ENCODE measurements at regions not wholly inside any gene's neighbourhood (a gene's known extent, or its start where the extent isn't known, plus 50 kb on each side); places are given as distances from the start of the nearest gene placed in this dataset.
"Not testable (repeated sequence)": the region's sequence is repeated elsewhere in the genome, so short reads cannot be mapped to it uniquely, and the experiment has no call there.

DNA sequence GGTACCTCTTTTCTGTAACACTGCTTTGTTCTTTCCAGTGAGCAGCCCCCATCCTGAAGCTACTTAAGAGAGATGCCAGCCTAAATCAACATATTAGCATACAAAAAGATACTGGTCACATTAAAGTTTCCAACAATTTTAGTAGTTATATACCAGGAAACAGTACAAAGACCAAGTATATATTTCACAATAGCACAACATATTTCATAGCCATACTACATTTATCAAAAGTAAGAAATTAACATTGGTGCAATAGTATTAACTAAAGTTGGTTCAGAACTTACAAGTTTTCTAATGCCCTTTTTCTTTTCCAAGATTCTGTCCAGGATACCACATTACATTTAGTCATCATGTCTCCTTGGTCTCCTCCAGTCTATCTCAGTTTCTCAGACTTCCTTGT lies 641.0 kb upstream of the GJE1 start:
- DNase-seq: no peak

DNA sequence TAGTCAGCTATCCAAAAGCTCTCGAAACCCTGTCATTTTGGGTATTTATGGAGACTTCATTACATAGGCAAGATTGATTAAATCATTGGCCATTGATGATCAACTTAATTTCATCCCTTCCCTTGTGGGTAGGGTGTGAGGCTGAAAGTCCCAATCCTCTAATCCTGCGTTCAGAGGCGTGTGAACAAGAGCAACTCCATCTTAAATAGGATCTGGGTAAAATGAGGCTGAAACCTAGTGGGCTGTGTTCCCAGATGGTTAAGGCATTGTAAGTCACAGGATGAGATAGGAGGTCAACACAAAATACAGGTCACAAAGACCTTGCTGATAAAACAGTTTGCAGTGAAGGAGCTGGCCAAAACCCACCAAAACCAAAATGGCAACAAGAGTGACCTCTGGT lies 641.7 kb upstream of the GJE1 start:
- no peak for DNase-seq

DNA sequence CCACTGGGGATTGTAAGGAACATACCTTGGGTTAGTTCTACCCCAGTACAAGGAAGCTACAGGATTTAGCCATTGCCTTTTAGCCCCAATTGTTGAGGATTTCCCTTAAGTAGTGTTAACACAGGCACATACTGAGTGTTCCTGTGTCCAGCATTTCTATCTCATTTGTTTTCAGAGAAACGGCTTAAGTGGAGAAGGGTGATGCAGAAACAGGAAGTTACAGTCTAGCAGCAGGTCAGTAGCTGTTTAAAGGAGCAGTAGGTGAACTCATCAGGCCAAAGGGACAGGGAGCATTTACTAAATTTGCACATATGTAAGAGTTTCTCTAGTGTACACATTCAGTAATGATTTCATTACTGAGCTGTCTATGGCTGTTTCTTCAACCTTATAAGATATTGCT lies 644.2 kb upstream of the GJE1 start:
- peak; percentile 11 to 28 for DNase-seq

DNA sequence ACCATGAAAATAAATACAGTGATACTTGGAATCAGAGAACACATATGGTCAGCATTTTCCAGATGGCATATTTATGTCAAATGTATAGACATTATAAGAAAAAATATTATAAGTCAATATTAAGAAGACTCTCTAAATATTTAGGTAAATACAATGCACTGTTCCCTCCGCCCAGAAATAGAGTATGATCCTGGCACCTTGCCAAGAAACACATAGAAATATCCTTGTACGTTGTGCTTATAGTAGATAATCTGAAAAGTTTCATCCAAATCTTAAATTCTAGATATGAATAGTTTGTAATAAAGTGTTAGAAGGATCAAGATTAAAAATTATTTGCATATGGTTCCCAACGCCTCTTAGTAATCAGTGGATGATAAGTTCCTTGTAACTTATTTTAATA lies 645.8 kb upstream of the GJE1 start:
- peak in 1 of 2 experiments; percentile 53 for DNase-seq

DNA sequence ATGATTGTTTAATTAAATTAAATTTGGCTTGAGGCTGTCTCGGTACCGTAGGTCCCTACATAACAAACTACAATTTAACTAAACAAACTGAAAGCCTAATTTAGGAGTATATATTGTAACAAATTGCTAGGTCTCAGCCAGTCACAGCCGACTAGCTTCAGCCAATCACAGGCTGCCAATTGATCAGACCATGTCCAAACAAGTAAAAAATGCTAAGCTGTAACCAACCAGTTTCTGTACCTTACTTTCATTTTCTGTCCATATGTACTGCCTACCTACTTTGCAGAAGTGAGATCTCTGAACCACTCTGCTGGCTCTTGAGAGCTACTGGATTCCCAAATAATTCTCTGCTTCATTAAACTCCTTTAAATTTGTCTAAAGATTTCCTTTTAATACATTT lies 648.0 kb upstream of the GJE1 start:
- DNase-seq: no peak

DNA sequence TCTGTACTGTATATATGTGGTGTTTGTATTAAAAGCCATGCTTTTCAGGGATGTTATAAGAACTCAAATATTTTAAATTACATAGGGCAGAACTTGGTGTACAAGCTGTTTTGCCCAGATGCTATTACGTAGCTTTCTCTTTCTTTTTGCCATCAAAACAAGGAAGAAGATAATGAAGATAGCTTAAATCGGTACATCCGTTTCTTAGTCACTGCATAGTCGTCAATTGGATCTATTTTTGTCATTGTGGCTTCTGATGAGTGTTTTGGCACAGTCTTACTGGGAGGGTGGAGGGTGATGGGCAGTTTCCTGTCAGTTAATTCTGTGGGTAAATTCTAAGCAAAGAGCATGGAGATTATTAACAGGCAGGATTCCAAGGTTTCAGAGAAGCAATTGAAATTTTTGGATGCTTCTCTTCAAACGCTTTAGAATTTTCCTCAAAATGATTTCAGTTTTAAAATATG lies 649.1 kb upstream of the GJE1 start:
- peak; percentile 24 to 71 for DNase-seq

DNA sequence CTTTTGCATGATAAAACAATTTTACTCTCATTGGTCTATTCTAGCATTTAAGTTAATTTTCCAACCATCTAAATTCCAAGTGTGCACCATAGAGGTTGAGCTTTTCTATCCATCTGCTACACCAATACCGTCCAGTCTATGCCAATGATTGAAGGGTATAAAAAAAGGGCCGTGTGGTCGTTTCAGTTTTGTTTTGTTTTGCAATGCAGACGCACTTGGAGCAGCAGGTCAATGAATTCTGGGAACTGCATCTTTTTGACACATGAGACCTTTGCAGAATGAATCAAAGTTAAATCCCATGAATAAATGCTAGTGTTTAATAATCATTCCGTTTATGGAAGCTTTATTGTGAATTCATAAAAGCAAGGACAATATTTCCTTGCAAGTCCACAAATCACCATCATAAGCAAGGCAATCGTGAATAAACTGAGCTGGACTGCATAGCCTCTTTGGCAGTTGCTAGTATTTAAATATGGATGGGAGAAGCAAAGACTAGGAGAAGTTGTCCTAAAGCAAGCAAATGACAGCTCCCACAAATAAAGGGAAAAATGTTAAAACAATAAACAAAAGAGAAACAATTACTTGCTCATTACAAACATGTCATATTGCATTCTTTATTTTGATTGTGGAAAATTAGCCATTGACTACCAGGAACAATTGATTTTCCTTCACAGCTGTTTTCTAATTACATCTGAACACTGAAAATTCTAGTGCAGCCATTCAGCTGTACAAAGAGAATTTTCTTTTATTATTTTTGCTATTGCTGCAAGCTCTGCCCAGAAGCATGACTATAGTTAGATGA lies 649.7 kb upstream of the GJE1 start:
- peak; percentile 36 to 37 for DNase-seq

DNA sequence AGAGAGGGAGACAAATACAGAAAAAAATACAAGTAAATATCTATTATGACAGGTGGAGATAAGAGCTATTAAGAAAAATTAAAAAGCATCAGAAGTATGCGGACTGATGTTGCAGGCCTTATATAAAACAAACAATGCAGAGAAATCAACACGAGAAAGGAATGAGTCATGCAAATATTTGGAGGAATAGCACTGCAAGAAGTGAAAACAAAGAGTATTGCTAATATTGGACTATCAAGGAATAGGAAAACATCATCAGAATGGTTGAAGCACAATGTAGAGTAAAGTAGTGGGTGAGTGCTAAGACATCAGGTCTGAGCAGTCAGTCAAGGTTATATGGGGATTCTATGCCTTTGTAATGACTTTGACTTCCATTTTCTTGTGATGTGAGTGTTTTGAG lies 657.5 kb upstream of the GJE1 start:
- no peak for DNase-seq

DNA sequence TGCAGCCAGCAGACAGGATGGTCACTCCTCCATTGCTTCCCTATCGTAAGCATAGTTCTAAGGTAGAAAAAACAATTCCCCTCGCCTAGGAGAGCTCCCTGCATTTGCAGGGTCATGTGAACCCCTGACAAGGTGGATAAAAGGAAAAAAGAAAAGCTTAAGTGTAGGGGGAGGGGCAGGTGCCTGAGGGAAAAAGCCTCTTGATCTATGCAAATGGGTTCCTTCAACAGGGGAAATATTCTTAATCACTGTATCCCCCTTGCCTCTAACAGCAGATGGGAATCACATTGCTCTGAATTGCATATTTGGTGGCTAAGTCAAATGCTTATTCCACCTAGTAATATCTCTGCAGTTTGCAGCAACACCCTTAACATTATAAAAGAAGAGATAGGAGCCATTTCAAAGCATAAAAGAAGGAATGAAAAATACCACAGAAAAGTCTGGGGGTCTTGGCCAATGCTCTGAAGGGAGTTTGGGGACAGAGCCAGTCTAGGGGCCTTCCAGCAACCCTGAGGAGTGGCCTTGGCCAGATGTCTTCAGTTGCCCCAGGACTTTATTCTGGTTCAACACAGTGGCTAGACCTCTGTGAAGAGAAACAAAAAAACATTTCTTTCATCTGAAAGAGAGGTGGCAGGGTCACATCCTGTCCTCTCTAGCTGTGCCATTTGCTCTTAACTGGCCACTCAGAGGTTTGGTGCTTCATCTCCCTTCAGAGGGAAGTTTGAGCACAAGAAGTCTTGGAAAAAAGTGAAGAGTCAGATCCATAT lies 660.4 kb upstream of the GJE1 start:
- DNase-seq: no peak

DNA sequence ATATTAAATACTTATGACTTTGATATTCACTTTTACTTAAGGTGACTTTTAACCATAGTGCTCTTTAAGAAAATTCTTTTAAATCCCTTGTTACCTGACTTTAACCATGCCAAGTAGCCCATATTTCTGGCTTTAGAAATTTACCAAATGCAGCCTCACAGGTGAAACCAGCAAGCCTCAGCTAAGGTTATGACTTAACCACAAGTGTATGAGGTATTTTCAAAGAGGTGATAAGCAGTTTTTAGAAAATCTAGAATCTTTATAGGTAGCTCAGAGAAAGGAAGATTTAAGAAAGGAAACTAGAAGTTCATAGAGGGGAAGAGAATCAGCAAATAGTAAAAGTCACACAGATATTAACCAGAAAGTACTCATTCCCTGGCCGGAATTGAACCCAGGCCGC lies 661.9 kb upstream of the GJE1 start:
- DNase-seq: no peak

DNA sequence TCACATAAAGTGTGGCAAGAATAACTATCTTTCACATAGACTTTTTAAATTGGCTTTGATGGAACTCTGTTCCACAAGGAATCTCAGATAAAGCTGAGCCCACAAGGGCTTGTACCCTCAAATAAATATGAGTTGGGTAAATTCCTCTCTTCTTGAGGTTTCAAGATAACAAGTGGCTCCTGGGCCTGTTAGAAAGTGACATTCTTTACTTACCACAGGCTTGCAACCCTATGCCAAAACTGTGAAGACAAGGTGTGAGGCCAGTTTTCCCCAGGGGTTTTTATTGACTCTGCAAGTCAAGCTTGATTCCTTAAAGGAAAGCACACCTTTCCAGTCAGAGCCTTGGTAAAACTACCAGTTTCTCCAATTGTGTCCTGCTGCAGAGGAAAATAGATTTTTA lies 664.8 kb upstream of the GJE1 start:
- no peak for DNase-seq

DNA sequence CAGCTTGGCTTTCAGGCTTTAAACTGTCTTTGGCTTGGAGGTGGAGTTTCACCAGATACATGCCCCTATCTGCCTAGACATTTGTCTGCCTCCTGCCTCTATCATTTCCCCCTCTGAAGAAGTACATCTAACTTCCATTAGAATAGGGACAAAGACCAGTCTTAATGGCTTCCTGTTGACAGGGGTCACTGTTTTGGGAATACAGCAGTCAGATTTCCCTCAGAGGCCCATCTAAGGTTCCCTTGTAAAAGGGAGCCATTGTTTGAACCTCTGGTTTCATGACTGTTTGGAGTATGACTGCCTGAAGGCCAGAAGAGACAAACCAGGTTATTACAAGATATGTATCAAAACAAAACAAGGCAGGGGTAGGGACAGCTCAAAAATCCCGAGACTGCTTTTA lies 665.7 kb upstream of the GJE1 start:
- no peak for DNase-seq

DNA sequence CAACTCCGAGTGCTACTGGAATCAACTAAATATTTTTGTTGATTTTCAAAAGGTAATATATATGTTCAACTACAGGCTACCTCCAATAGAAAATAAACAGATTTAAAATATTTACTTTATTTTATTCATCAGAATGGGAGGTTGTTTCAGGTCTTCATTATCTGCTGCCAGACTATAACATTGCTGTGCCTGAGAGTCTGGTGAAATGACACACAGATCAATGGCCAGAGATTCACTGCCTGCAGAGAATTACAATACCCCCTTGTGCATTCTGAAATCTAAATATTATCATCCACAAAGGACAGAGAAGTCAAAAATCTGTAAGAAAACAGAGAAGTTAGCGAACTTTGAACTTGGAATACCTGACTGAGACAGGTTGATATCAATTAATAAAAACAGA lies 667.8 kb upstream of the GJE1 start:
- DNase-seq: no peak

DNA sequence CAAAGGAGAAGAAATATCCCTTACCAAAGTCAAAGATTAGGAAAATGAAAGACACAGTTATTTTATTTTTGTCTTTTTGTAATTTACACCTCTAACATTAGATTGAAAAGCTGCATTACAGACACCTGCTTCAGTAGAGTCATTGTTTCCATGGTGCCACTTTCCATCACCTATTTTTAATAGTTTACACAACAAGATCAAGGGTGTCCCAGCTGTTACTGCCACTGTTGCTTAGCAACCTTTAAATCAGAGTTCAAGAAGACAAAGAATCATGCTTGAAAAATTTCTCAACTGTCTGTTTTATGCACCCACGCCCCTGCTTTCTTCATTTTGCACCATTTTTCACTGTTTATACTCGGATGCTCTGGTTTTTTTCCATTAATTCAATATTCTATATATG lies 668.2 kb upstream of the GJE1 start:
- DNase-seq: peak; percentile 79 to 86

DNA sequence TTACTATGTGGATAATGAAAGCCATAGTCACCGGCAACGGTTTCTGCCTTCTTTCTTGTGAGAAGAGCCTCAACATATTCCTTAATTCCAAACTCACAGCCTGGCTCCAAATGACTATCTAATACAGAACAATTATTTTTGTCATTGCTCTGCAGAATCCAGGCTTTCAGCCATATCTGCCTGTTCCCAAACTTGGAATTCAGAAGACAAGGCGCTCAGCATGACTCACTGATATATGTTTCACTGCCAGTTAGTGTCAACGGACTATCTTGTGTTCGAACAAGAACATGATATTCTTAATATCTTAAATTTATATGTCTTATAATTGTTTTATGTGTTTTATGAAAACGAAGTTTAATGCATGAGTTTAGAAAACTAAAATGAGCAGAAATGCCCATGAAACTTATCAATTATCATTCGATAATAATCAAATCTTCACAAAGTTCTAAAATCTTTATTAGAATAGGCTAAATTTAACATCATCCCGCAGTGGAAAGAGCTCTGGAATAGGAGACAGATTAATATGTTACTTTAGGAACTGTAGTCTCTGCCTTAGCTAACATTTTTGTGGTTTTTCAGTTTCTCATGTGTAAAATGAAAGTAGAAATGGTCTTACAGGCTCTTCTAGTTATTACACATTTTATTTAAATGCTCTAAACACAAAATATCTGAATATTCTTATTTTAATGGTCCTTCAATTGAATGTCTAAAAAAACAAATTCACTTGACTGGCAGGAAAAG lies 669.3 kb upstream of the GJE1 start:
- DNase-seq: no peak

DNA sequence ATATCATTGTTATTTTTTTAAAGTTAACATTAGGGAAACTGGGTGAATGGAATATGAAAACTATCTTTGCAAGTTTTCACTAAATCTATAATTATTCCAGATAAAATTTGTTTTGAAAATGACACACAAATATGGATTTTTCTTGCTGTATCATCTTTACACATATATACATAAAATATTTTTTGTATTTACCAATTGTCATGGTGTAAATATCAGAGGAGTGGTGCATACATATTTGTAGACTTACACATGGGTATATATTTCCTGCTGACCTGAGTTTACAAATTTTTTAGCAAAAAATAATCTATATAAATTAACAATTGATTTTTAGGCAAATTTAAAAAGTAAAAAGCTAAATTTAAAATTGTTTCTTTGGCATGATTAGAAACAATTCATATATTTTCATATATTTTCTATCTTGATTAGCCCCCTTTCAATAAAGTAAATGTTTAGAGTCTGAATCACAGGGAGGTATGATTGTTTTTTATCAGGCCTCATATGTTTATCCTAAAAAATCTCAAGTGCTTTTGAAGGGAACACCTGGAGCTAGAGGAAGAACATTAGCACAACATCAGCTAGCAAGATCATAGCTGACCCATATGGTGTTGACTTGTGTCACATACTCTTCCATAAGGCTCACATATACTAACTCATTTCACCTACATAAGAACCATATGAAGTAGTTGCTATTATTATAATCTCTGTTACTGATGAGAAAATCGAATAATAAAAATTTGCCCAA lies 671.8 kb upstream of the GJE1 start:
- DNase-seq: no peak

DNA sequence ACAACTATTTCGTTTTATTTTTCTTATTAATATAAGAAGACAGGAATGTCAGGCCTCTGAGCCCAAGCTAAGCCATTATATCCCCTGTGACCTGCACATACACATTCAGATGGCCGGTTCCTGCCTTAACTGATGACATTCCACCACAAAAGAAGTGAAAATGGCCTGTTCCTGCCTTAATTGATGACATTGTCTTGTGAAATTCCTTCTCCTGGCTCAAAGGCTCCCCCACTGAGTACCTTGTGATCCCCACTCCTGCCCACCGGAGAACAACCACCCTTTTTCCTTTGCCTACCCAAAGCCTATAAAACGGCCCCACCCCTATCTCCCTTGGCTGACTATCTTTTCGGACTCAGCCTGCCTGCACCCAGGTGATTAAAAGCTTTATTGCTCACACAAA lies 672.5 kb upstream of the GJE1 start:
- DNase-seq: not testable (repeated sequence)

DNA sequence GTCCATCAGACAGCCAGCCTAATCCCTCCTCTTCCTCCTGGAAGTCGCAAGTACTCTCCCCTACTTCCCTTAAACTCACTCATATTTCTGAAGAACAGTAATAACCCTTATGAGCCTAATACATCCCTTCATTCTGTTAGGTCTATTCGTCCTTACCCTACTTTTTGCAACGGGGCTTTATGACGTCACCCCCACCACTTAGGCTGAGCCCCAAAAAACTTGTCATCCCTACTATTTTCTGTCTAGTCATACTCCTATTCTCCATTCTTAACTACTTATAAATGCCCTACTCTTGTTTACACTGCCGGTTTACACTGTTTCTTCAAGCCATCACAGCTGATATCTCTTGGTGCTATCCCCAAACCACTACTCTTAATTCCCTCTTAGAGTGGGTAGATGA lies 674.7 kb upstream of the GJE1 start:
- DNase-seq: not testable (repeated sequence)

DNA sequence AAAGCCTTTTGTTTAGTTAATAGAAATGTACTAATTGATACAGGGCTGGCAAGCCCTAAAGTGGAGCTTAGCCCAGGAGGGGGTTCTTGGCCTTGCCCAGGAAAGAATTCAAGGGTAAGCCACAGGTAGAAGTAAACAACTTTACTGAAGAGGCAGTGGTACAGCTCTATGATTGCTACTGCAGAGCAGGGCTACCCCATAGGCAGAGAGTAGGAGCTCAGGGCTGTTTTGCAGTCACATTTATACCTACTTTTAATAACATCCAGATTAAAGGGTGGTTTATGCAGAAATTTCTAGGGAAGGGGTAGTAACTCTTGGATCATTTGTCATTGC lies 680.4 kb upstream of the GJE1 start:
- no peak for DNase-seq

DNA sequence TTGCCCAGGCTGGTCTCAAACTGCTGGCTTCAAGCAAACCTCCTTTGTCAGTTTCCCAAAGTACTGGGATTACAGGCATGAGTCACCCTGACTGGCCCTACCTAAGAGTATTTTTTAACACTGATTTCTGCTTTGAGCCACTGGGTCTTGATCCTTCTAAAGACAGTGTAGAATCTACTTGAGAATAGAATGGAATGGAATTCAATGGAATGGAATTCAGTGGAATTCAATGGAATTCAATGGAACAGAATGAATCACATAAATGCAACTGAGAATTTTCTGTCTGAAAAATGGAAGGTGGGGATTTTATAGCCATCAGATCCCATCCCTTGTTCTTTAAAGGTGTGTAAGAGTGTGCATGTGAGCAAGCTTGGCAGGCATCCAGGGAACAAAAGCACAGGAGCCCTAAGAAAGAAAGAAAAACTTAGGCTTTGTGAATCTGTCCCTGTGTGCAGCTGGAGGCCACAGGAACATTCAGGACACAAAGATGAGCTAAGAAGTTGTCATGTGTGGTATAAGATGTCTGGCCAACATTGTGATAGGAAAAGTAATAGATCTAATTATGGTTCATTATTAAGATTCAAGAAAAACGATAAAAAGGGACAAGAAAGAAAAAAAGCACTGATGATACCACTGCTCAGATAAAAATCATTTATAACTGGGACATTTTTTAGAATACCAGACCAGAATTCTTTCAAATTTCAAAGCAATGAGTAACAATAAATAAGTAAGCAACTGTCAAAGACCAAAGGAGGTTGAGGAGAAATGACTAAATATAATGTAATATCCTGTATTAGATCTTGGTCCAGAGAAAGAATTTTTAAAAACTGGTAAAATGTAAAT lies 681.0 kb upstream of the GJE1 start:
- DNase-seq: no peak

DNA sequence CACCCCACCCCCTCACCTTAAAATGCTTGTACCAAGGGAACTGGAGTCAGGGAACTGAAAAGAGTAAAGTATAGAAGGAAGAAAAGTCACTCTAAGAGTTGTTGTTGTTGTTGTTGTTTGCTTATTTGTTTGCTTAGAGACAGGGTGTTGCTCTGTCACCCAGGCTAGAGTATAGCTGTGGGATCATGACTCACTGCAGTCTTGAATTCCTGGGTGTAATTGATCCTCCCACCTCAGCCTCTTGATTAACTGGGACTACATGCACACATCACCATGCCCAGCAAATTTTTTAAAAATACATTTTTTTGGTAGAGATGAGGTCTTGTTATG lies 681.6 kb upstream of the GJE1 start:
- DNase-seq: no peak

DNA sequence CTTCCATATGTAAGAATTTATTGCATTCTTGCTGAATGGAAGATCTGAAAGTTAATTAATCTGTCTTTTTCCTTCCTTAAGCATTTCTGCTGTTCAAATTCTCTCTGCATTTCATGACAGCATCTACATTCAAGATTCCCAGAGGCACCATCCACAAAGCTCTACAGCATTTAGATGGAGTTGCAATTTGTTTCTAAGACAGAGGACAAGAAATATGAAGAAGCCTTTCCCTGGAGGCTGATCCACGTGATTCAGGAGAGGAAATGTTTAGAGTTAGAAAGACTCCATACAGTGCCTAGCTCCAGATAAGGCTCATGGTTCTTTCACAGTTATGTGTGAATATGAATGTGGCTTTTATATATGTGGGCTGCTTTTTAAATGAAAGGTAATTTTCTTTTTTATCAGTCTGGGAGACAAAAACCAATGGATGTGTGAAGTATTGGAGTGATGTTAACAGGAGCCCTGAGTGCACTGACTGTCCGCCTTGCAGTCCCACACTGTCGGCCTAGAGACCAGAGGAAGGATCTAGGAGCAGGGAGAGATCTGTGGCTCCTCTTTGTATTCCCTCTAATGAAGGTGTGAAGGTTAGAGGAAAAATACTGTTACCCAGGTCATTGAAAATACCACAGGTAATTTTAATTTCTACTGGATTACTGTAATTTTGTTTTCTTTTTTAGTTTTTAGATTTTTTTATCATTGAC lies 686.6 kb upstream of the GJE1 start:
- no peak for DNase-seq

All from SHP77 (cell line).